Calu3 (cell line): ENCODE measurements at regions not wholly inside any gene's neighbourhood (a gene's known extent, or its start where the extent isn't known, plus 50 kb on each side); places are given as distances from the start of the nearest gene placed in this dataset.

ENCODE experiments used
- BruUV-seq: library from RNA; stranded (reverse); fragments of 400-500 nt; replicated peaks from 2 replicates; lab custom pipeline; 2021; lab: Mats Ljungman, UMichigan
- CTCF ChIA-PET: fragments of 300-600 bp; sonication (Branson Sonifier 250); formaldehyde crosslinking; loops from one replicate; lab custom pipeline; 2022; ENCODE audit warnings: antibody characterized with exemption; lab: Charles Lee
- DNase-seq: peaks from one replicate; pipeline ENCODE4 v3.0.0; 2022
- H3K27ac Mint-ChIP-seq: one replicate; pipeline ENCODE4 v1.8.0; 2022; ENCODE audit warnings: mixed read lengths; ENCODE audit not compliant: unreplicated experiment
- H3K27me3 Mint-ChIP-seq: one replicate; pipeline ENCODE4 v1.8.0; 2022; ENCODE audit warnings: mixed read lengths; ENCODE audit not compliant: unreplicated experiment
- H3K36me3 Mint-ChIP-seq: one replicate; pipeline ENCODE4 v1.8.0; 2022; ENCODE audit warnings: mild to moderate bottlenecking, moderate library complexity, mixed read lengths; ENCODE audit not compliant: insufficient read depth, unreplicated experiment
- H3K4me1 Mint-ChIP-seq: one replicate; pipeline ENCODE4 v1.8.0; 2022; ENCODE audit warnings: mild to moderate bottlenecking, low read depth, mixed read lengths; ENCODE audit not compliant: unreplicated experiment
- H3K4me3 Mint-ChIP-seq: one replicate; pipeline ENCODE4 v1.8.0; 2022; ENCODE audit warnings: mild to moderate bottlenecking, low read depth, moderate library complexity, mixed read lengths; ENCODE audit not compliant: unreplicated experiment
- H3K9me3 Mint-ChIP-seq: one replicate; pipeline ENCODE4 v1.8.0; 2022; ENCODE audit warnings: low read depth, mixed read lengths; ENCODE audit not compliant: unreplicated experiment
- CTCF ChIP-seq: fragments of 200-600 bp; IDR thresholded peaks from one replicate; pipeline ENCODE4 v1.8.0; 2022; ENCODE audit warnings: antibody characterized with exemption; ENCODE audit not compliant: unreplicated experiment
- intact Hi-C: fragments of 100-400 bp; cut with micrococcal nuclease; formaldehyde crosslinking; loops from one replicate; pipeline ENCODE4 v1.10.0; 2022; ENCODE audit not compliant: unreplicated experiment

- H3K9me3 Mint-ChIP-seq, result no peaks in the 10 kb centered on the region
- DNase-seq, result no peak
- no peak for TF ChIP-seq CTCF
- intact Hi-C loops, result loop anchor here (5.0 kb wide), 1 partner anchor 50 kb away; no protein-coding TSS in a partner anchor
- H3K36me3 Mint-ChIP-seq, result peaks cover 16% of the 10 kb centered on the region
- H3K4me1 Mint-ChIP-seq, result peaks cover 11% of the 10 kb centered on the region
- H3K27ac Mint-ChIP-seq, result no peak overlapping the region
- H3K4me3 Mint-ChIP-seq, result no peak overlapping the region
- CTCF ChIA-PET, result no interaction called here
- no TSS peak for BruUV-seq
- H3K27me3 Mint-ChIP-seq, result no peaks in the 10 kb centered on the region
These were observed 162.9 kb upstream of the SIX2 start for GRCh38 chr2:45172142-45172541.

- TF ChIP-seq CTCF, result no peak
- DNase-seq, result no peak
- peaks cover 16% of the 10 kb centered on the region for H3K36me3 Mint-ChIP-seq
- no peak overlapping the region for H3K27ac Mint-ChIP-seq
- no peak overlapping the region for H3K4me3 Mint-ChIP-seq
- intact Hi-C loops, result loop anchor here (5.0 kb wide), 1 partner anchor 49 kb away; no protein-coding TSS in a partner anchor
- H3K9me3 Mint-ChIP-seq, result no peaks in the 10 kb centered on the region
- H3K4me1 Mint-ChIP-seq, result peaks cover 2% of the 10 kb centered on the region
- no TSS peak for BruUV-seq
- H3K27me3 Mint-ChIP-seq, result no peaks in the 10 kb centered on the region
- CTCF ChIA-PET, result no interaction called here
These were observed 161.9 kb upstream of the SIX2 start for GRCh38 chr2:45171136-45171501.

GRCh38 chr2:45170191-45171135, 161.2 kb upstream of the SIX2 start:
- TF ChIP-seq CTCF, result no peak
- intact Hi-C loops, result loop anchor here (5.0 kb wide), 1 partner anchor 48 kb away; no protein-coding TSS in a partner anchor
- Mint-ChIP-seq H3K36me3 (peaks cover 16% of the 10 kb centered on the region), H3K27me3 (no peaks in the 10 kb centered on the region), H3K4me3 (peak overlapping the region; percentile 12), H3K9me3 (no peaks in the 10 kb centered on the region), H3K4me1 (no peaks in the 10 kb centered on the region), H3K27ac (no peak overlapping the region)
- no TSS peak for BruUV-seq
- CTCF ChIA-PET, result no interaction called here
- DNase-seq, result no peak

- Mint-ChIP-seq H3K27ac (no peak overlapping the region), H3K9me3 (no peaks in the 10 kb centered on the region), H3K4me1 (no peaks in the 10 kb centered on the region), H3K4me3 (peak overlapping the region; percentile 88), H3K36me3 (peaks cover 16% of the 10 kb centered on the region), H3K27me3 (no peaks in the 10 kb centered on the region)
- BruUV-seq, result no TSS peak
- intact Hi-C loops, result loop anchor here (5.0 kb wide), 2 partner anchors 47 to 142 kb away; no protein-coding TSS in a partner anchor
- DNase-seq, result peak; percentile 55
- CTCF ChIA-PET, result no interaction called here
- TF ChIP-seq CTCF, result no peak
These were observed 160.3 kb upstream of the SIX2 start for GRCh38 chr2:45169339-45170190.
